Stimulated activated CD4-positive, alpha-beta T cell treated with anti-CD3 and anti-CD28 coated beads, Interleukin-12 subunit alpha, Interleukin-12 subunit beta, amount 100 ng/mL, for 48 hours (primary cell): ENCODE measurements at regions not wholly inside any gene's neighbourhood (a gene's known extent, or its start where the extent isn't known, plus 50 kb on each side); places are given as distances from the start of the nearest gene placed in this dataset.

Experiments used
- DNase-seq, 3 donors: peaks; one replicate each; pipeline ENCODE4 v3.0.0-alpha.2; 2020; ENCODE audit warnings: low read depth in 2 of 3, low spot score in 1 of 3

DNA sequence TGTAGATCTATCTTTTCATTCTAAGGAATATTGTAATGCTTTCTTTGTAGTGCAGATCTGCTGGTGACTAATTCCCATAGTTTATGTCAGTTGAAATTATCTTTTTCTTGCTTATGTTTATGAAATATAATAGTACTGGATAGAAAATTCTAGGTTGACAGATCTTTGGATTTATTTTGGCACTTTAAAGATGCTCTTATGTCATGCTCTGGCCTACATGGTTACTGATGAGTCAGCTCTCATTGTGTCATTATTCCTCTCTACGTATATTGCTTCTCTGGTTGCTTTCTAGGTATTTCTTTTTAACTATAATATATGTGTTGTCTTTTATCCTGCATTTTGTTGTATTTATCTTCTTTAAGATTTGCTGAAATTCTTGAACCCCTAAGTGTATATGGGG lies 955.5 kb upstream of the CHORDC1 start:
- DNase-seq, result no peak

DNA sequence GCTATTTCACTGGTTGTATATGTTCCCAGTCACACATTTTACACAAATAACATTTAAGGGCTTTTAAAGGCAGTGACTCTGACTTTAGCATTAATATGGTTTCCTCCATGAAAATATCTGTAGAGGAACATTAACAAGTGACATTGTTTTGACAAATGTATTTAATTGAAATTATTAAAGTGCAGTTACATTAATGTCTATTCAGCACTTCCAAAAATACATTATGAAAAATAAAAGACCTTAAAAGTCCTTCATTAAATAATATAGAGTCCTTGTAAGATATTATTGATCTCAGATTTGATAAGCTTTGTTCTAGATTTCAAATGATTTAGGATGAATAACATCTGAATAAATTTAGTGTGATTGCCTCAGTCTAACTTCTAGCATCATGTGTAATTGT lies 951.9 kb upstream of the CHORDC1 start:
- no peak for DNase-seq

DNA sequence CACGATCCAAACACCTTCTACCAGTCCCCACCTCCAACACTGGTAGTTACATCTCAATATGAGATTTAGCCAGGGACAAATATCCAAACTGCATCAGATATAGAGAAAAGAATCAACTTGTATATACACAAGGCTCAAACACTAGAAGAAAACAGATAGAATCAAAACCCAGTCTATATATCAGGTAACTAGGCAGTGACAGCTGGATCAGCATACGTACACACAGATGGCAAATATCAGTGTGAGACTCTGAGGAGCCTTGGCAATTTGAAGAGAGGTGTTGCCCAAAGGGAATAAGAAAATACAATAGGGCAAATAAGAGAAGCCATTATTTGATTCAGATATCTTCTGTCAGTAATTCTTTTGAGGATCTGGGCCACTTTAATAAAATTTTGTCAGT lies 951.3 kb upstream of the CHORDC1 start:
- no peak for DNase-seq

DNA sequence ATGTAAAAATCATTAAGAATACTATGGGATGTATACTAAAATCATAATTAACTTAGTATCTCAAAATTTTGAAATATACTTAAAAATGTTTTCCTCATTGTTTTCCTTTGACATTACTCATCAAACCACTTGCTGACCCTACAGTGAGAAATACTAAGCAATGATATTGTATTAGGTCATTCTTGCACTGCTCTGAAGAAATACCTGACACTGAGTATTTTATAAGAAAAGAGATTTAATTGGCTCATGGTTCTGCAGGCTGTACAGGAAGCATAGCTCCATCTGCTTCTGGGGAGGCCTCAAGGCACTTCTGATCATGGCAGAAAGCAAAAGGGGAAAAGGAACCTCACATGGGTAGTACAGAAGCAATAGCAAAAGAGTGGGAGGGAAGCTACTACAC lies 950.9 kb upstream of the CHORDC1 start:
- no peak for DNase-seq

DNA sequence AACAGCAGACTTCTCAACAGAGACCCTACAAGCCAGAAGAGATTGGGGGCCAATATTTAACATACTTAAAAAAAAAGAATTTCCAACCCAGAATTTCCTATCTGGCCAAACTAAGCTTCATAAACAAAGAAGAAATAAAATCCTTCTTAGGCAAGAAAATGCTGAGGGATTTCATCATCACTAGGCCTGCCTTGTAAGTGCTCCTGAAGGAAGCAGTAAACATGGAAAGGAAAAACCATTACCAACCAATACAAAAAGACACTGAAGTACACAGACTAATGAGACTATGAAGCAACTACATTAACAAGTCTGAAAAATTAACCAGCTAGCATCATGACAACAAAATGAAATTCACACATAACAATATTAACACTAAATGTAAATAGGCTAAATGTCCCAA lies 947.9 kb upstream of the CHORDC1 start:
- no peak for DNase-seq

DNA sequence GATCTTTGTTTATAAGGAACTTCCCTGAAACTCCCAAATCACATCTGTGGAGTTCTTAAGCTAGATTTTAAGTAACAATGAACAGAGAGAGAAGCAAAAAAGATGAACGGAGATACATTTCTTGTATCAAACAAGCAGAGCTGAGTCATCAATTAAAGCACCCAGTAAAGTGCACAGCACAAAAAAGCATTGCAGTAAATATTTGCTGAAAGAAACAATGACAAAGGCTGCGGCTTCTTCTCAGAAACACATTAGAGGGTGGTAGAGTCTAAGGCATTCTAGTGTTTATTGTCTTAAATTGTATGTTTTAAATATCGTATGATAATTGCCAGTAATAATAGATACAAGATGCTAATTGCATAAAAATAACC lies 941.6 kb upstream of the CHORDC1 start:
- DNase-seq, result no peak

DNA sequence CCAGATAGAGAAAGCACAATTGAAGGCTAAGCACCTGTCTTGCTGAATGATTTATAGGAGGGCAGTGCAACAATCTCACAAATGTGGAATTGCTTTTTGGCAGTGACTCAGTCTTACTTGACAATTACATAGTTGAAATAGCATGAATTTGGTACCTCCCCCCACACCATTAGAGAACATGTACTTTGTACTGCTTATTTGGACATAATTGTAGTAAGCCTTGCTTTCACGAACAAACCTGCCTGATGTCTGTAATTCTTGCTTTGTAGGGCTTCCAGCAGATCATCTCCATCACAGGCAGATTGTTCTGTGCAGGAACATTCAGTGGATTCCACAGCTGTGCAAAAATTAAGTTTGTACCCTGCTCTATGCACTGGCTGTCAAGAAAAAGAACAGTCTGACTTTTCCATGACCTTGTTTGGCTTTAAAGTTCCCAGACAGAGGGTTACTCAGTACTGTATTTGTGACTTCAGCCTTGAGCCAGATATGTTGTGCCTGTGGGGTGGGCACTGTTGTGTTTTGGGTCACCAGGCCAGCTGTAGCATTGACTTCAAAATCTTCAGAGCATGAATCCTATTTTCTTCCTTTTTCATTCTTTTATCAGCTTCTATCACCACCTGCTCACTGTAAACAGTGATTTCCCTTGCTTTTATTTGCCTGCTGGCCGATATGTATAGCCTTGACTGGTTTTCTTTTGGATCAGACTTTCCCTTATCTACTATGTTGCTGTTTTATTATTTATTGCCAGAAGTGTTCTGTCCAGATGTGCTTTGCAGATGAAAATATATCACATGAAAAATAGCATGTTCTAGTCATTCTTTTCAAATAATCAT lies 941.0 kb upstream of the CHORDC1 start:
- no peak for DNase-seq

DNA sequence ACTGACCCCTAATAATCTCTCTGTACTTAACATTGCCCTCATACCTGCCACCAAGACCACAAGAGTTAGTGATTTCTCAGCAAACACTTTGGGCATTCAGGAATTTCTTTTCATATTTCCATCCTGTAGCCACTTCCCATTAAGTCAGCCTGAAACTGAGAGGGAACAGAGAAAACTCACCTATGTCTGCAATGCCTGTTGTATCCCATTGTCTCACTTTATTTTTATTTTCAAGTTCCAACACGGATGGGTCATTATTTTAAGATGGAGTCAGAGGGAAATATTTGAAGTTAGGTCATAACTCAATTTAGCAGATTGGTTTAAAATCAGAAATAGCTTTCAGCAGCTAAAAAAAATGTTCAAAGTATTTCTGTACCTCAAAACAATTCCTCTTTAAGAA lies 937.8 kb upstream of the CHORDC1 start:
- DNase-seq, result no peak

DNA sequence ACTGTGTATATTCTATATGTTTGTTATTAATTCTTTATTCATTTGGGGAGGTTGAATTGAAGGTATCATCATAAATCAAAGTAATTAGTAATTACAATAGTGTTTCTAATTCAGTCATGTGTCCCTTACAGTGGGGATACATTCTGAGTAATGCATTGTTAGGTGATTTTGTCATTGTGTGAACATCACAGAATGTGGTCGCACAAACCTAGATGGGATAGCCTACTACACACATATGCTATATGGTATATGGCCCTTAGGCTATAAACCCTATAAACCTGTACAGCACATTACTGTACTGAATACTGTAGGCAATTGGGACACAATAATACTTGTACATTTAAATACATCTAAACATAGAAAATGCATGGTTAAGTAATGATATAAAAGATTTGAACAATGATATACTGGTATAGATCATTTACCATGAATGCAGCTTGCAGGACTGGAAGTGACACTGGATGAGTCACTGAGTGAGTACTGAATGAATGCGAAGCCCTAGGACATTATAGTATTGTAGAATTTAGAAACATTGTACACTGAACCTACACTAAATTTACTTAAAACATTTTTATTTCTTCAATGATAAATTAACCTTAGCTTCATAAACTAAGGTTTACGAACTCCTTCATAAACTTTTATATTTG lies 936.2 kb upstream of the CHORDC1 start:
- DNase-seq, result no peak

DNA sequence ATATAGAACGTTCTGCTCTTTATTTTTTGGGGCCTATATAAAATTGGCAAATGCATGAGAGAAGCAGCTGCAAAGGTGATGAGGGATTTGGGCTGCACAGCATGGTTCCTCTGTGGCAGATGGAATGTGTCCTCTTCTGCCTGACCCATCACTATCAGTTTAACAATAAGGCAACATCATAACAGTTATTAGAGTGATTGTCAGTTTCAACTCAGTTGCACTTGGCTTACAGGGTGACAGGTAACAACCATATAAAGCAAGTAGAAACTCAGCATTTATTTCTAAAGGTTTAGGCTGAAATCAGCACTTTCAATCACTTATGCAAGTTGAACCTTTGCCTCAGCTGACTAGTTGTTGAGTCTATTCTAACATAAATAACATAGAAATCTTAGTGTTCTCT lies 935.4 kb upstream of the CHORDC1 start:
- DNase-seq, result no peak

DNA sequence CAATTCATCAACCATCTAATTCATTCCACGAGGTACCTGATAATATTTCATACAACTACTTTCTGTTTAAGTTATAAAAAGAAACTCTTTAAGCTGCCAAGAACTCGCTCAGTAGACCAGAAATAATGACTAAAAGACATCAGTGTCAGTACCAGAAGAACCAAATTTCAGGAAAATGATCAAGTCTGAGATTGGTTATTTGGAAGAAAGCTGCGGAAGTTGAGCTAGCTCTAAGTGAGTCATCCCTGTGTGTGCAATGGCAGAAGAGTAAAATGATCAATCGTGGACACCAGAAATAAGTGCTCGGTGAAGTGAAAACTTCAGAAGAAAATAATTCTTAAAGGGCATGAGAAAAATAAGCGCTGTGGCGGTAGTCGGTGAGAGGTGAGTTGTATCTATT lies 933.2 kb upstream of the CHORDC1 start:
- no peak for DNase-seq

DNA sequence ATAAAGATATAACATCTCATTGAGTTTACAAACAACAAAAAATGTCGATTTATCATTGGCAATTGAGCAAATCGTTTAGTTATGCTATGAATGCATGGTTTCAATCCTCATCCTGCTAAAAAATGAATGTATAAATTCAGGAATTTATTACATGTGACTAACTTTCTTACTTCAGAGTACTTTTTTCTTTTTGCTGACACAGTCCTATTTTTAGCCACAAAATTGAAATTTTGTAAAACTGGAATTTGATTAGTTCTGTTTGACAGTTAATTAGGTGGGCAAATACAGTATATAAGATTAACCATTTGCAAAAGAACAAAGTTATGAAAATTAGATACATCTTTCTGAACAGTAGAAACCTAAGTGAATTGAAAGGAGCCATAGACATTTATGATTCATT lies 925.0 kb upstream of the CHORDC1 start:
- DNase-seq, result no peak

DNA sequence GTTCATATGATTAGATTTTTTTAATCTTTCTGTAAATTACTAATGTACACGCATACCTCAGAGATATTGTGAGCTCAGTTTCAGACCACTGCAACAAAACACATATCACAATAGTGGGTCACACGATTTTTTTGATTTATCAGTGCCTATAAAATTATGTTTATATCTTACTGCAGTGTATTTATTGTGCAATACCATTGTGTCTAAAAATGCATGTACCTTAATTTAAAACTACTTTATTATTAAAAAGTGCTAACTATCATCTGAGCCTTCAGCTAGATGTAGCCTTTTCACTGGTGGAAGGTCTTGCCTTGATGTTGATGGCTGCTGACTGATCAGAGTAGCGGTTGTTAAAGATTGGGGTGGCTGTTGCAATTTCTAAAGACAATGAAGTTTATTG lies 918.8 kb upstream of the CHORDC1 start:
- DNase-seq, result no peak

DNA sequence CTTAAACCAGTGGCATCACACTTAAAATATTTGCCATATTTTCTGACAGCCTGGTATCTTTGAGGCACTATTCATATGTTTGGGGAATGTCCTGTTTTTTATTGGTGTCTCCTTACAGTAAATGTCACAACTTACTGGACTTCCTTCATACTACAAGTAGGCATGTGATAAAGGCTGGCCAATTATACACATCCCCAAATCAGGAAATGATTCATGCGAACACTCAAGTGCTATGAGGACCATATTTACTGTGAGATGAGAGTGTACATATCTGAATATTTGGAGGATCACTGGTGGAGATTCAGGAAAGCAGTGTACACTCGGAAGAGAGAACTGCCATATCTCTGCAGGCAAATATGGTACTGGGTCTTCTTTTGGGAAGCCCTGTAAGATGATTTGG lies 913.8 kb upstream of the CHORDC1 start:
- DNase-seq, result no peak

DNA sequence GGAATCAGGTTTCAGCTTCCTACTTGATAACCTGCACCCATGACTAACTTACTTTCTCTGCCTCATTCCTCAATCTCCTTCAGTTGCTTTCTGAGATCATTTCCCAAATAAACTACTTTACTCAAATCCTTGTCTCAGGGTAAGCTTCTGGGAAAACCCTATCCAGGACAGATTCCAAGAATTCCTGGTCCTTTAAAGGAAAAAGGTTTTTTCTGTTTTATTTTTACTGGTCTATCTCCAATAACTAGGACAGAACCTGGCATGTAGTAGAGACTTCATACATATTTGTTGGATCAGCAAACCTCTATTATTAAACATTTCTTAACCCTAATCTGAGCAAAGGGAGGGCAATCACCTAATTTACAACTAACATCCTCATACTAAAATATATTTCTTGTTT lies 910.5 kb upstream of the CHORDC1 start:
- no peak for DNase-seq

DNA sequence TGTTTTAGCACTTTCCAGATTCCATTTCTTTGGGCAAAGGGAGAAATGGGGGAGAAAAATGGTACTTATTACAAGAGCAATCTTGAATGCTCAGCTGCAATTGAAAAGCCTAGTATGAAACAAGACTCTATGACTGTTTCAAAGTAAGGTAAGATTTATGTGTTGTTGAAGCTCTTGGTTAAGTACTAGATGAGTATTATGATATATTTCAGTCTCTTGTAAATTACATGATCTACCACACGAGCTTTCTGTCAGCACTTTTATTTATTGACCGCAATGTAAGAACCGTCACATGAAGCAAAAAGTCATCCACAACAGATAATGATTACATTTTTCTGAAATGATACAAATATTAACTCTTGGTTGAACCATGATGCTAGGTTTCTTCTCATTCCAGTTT lies 906.7 kb upstream of the CHORDC1 start:
- DNase-seq, result no peak

DNA sequence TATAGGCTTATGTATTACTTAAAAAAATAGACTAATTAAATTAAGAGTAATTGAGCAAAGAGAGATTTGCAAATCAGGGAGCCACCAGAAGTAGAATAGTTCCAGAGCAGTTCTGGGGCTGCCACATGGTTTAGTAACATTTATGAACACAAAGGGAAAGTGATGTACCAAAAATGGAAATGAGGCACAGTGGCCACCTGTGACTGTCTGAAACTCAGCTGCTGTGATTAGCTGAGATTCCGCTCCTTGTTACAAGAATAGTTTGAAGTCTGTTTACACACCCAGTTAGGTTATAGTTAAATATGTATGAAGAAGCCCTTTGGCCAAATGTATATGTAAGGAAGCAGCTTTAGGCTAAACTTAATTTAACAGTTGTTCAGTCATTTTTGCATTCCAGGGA lies 901.5 kb upstream of the CHORDC1 start:
- DNase-seq, result no peak

DNA sequence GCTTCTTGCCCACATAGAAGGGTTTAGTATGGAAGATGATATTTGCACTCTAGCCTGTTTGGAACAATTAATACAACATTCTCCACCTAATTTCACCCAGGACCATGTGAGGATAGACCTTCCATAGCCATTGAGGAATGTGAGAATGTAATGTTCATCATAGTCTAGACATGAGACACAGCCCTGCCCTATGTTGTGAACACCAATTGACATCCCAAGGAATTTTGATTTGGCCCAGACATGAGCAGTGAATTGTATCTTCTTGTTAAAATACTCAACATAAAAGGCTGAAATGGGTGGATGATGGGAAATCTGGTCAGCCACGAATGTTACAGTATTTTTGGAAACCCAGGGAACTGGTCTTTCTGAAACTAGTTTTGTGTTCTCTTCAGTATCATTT lies 892.3 kb upstream of the CHORDC1 start:
- no peak for DNase-seq

DNA sequence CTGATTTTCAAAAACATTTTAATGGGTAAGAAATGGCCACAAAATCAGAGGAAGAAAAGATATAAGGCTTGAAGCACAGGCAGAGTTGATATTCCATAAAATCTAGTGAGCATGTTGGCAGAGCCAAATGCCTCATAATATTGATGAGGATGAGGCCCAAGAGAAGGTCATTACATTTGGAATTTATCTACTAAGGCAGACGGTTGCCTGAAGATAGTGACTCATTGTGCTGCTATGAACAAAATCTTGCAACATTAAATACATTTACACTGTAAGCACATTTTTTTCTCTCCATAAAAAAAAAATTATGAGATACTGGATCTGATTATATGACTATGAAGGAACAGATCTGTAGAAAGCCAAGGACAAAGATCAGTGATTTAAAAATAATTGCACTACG lies 881.4 kb upstream of the CHORDC1 start:
- DNase-seq, result no peak

DNA sequence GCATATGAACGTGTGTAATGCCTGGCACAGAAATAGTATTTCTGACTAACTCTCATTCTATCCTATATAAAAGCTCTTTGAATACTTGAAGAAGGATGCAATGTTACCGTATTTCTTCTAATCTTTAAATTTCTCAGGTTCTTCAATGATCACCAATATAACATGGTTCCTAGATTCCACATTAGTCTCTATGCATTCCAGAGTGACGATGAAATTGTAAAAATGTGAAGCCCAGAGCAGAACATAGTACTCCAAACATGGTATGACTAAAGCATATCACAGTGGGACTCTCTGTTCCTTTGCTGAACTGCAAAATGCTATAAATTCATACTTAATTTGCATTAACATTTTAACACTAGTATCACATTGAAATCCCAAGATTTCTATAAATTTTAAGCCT lies 877.6 kb upstream of the CHORDC1 start:
- DNase-seq, result no peak

DNA sequence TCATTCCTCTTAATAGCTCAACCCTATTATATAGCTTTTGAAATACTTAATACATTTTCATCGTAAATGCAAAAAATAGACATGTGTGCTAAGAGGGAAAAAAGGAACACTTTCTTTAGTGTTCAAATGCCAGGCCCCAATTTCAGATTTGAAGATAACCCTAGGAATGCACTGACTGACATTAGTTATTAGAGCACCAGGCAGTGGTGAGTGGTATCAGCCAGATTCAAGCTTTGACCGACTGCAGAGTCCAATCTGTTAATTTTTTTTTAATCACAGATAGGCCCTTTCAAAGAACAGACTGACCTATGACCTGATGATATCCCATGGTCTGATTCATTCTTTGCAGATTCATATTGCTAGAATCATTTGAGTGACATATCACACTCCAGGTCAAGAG lies 874.2 kb upstream of the CHORDC1 start:
- DNase-seq, result no peak

DNA sequence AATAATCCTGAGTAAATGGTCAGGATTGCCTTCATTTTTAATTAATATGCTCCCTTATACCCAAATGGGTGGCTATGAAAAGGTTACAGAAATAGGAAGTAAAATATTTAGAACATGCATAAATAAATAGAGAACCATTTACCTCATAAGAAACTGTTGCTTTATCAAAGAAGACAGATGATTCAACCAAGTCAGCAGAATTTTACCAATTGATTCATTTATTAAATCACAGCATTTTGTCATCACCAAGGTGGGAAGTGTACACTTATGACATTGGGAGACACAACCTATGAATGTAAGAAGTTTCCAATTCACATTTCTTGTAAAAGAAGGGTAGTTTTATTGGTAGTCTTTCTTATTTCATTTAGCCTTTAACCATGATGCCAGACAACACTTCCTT lies 870.3 kb upstream of the CHORDC1 start:
- no peak for DNase-seq

DNA sequence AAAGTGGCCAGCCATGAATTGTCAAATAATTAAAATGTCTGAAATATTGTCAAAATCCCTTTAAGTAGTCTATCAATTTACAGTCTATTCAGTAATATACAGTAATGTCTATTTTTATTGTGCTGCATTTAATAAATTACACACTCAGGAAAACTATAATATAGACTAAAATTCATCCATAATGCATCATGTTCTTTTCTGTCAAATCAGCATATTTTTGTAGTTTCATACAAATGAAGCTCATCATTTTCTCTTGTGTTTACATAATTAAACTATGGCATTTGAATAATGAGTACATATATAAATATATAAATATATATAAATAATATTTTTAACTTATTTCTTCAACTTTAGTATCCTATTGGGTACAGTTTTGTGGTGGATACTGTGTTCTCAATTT lies 868.7 kb upstream of the CHORDC1 start:
- DNase-seq, result no peak
